Neural progenitor cell (in vitro differentiated cells): ENCODE measurements at regions not wholly inside any gene's neighbourhood (a gene's known extent, or its start where the extent isn't known, plus 50 kb on each side); places are given as distances from the start of the nearest gene placed in this dataset.

ENCODE experiments used
- DNase-seq: peaks from one replicate; pipeline ENCODE4 v3.0.0-alpha.2; 2016; ENCODE audit warnings: low spot score
- H2AFZ ChIP-seq: fragments of 200-600 bp; sonication (generic); replicated peaks from 2 replicates; pipeline ENCODE4 v1.6.1; 2016; ENCODE audit warnings: antibody characterized with exemption
- H3F3A ChIP-seq: fragments of 200-600 bp; sonication (generic); 2 replicates; pipeline ENCODE4 v1.6.1; 2016; ENCODE audit warnings: antibody characterized with exemption, low read depth
- H3K27ac ChIP-seq: fragments of 200-600 bp; sonication (generic); 2 replicates; pipeline ENCODE4 v1.5.1; 2016; ENCODE audit warnings: mild to moderate bottlenecking
- H3K27me3 ChIP-seq: fragments of 200-600 bp; sonication (generic); 2 replicates; pipeline ENCODE4 v1.6.1; 2016; ENCODE audit warnings: mild to moderate bottlenecking, moderate library complexity
- H3K36me3 ChIP-seq: fragments of 200-600 bp; sonication (generic); 2 replicates; pipeline ENCODE4 v1.5.1; 2016
- H3K4me1 ChIP-seq: fragments of 200-600 bp; sonication (generic); 2 replicates; pipeline ENCODE4 v1.6.1; 2016; ENCODE audit warnings: mixed run types
- H3K4me2 ChIP-seq: fragments of 200-600 bp; sonication (generic); 2 replicates; pipeline ENCODE4 v1.6.1; 2016
- H3K4me3 ChIP-seq: fragments of 200-600 bp; sonication (generic); 2 replicates; pipeline ENCODE4 v1.5.1; 2016
- H3K79me2 ChIP-seq: fragments of 200-600 bp; sonication (generic); 2 replicates; pipeline ENCODE4 v1.6.1; 2016; ENCODE audit warnings: low read depth
- H3K9ac ChIP-seq: fragments of 200-600 bp; sonication (generic); 2 replicates; pipeline ENCODE4 v1.6.1; 2016
- H3K9me3 ChIP-seq: fragments of 200-600 bp; sonication (generic); 2 replicates; pipeline ENCODE4 v1.5.1; 2016; ENCODE audit warnings: low read depth
- H4K20me1 ChIP-seq: fragments of 200-600 bp; sonication (generic); 2 replicates; pipeline ENCODE4 v1.6.1; 2016; ENCODE audit warnings: low read depth
- H3K27ac Mint-ChIP-seq: 3 replicates; pipeline ENCODE4 v1.8.0; 2021; ENCODE audit warnings: mixed read lengths
- H3K27me3 Mint-ChIP-seq: 2 replicates; pipeline ENCODE4 v1.8.0; 2022; ENCODE audit warnings: low read depth, mild to moderate bottlenecking, inconsistent platforms, moderate library complexity, mixed read lengths; ENCODE audit not compliant: insufficient read depth
- H3K36me3 Mint-ChIP-seq: 3 replicates; pipeline ENCODE4 v1.8.0; 2021; ENCODE audit warnings: mixed read lengths
- H3K4me1 Mint-ChIP-seq: 3 replicates; pipeline ENCODE4 v1.8.0; 2021; ENCODE audit warnings: mixed read lengths
- H3K4me3 Mint-ChIP-seq: 3 replicates; pipeline ENCODE4 v1.8.0; 2021; ENCODE audit warnings: mild to moderate bottlenecking, moderate library complexity, mixed read lengths
- H3K9me3 Mint-ChIP-seq: 3 replicates; pipeline ENCODE4 v1.8.0; 2020; ENCODE audit warnings: mixed read lengths
- EZH2 ChIP-seq: fragments of 200-600 bp; sonication (generic); IDR thresholded peaks from 2 replicates; pipeline ENCODE4 v1.6.1; 2017; ENCODE audit warnings: antibody characterized with exemption, mild to moderate bottlenecking, moderate library complexity
- EZH2phosphoT487 ChIP-seq: fragments of 200-600 bp; sonication (generic); IDR thresholded peaks from 2 replicates; pipeline ENCODE4 v1.6.1; 2017; ENCODE audit warnings: antibody characterized with exemption
- TF ChIP-seq, protein P1 (sequence below): fragments of 200-600 bp; sonication (generic); IDR thresholded peaks from 2 replicates; pipeline ENCODE4 v1.5.1; 2017; ENCODE audit warnings: antibody characterized with exemption, mild to moderate bottlenecking

GRCh38 chr12:91723191-91723590 is 422.5 kb downstream of the BTG1 start:
- no peak overlapping the region for H3K4me3 ChIP-seq
- TF ChIP-seq, protein P1, sequence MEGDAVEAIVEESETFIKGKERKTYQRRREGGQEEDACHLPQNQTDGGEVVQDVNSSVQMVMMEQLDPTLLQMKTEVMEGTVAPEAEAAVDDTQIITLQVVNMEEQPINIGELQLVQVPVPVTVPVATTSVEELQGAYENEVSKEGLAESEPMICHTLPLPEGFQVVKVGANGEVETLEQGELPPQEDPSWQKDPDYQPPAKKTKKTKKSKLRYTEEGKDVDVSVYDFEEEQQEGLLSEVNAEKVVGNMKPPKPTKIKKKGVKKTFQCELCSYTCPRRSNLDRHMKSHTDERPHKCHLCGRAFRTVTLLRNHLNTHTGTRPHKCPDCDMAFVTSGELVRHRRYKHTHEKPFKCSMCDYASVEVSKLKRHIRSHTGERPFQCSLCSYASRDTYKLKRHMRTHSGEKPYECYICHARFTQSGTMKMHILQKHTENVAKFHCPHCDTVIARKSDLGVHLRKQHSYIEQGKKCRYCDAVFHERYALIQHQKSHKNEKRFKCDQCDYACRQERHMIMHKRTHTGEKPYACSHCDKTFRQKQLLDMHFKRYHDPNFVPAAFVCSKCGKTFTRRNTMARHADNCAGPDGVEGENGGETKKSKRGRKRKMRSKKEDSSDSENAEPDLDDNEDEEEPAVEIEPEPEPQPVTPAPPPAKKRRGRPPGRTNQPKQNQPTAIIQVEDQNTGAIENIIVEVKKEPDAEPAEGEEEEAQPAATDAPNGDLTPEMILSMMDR = no peak
- TF ChIP-seq EZH2 = no peak
- TF ChIP-seq EZH2phosphoT487 = no peak
- no peaks in the 10 kb centered on the region for H3K4me1 ChIP-seq
- H3F3A ChIP-seq = no peaks in the 10 kb centered on the region
- no peaks in the 10 kb centered on the region for H3K9me3 ChIP-seq
- H2AFZ ChIP-seq = no peak overlapping the region
- Mint-ChIP-seq H3K27ac (no peak overlapping the region), H3K9me3 (no peaks in the 10 kb centered on the region), H3K4me3 (no peak overlapping the region), H3K27me3 (no peaks in the 10 kb centered on the region), H3K36me3 (no peaks in the 10 kb centered on the region), H3K4me1 (no peaks in the 10 kb centered on the region)
- no peak overlapping the region for H3K27ac ChIP-seq
- no peak overlapping the region for H3K4me2 ChIP-seq
- DNase-seq = no peak
- H3K36me3 ChIP-seq = no peaks in the 10 kb centered on the region
- H3K79me2 ChIP-seq = no peaks in the 10 kb centered on the region
- H4K20me1 ChIP-seq = no peaks in the 10 kb centered on the region
- no peaks in the 10 kb centered on the region for H3K27me3 ChIP-seq
- no peak overlapping the region for H3K9ac ChIP-seq

DNA sequence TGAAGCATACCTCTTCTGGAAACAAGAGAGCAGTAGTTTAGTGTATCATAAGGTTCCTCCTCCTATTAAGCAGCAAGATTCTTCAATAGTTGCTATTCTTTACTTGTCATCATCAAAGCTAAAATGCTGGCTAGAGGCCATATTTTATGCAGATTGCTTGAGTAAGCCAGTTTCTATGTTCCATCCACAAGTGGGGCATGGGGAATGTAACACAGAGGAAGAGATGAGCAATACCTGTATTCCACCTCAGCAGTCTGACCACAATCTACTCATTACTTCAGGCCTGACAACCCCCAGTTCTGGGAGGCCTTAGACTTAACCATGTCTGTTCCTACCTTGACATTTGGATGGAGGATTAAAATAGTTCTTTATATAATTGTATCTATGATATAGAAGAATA is 423.6 kb downstream of the BTG1 start:
- Mint-ChIP-seq H3K27ac (no peak overlapping the region), H3K36me3 (no peaks in the 10 kb centered on the region), H3K27me3 (no peaks in the 10 kb centered on the region), H3K9me3 (no peaks in the 10 kb centered on the region), H3K4me1 (no peaks in the 10 kb centered on the region), H3K4me3 (no peak overlapping the region)
- H3K9ac ChIP-seq = no peak overlapping the region
- no peak overlapping the region for H2AFZ ChIP-seq
- H3K36me3 ChIP-seq = no peaks in the 10 kb centered on the region
- DNase-seq = no peak
- H3K4me1 ChIP-seq = no peaks in the 10 kb centered on the region
- no peaks in the 10 kb centered on the region for H3F3A ChIP-seq
- H4K20me1 ChIP-seq = no peaks in the 10 kb centered on the region
- no peaks in the 10 kb centered on the region for H3K27me3 ChIP-seq
- H3K27ac ChIP-seq = no peak overlapping the region
- H3K4me3 ChIP-seq = no peak overlapping the region
- no peaks in the 10 kb centered on the region for H3K79me2 ChIP-seq
- TF ChIP-seq EZH2 = no peak
- no peaks in the 10 kb centered on the region for H3K9me3 ChIP-seq
- no peak overlapping the region for H3K4me2 ChIP-seq

DNA sequence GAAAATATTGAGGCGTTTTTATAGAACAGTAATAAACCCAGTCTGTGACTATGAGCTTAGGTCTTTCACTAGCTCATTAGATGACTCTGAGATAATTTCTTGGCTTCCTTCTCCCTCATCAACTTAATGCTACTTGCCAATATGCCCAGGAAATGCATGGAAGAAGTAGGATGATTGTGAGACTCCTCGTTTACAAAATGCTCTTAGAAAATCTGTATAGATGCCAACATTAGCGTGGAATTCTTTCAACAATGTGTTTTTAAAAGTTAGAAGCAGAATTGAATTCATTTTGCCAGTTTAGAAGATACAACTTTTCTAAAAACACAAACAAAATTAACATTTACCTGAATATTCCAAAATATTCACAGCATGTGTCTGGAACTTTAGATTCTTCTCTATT is 424.6 kb downstream of the BTG1 start:
- Histone ChIP-seq H3F3A (no peaks in the 10 kb centered on the region), H3K27ac (no peak overlapping the region), H3K36me3 (no peaks in the 10 kb centered on the region), H3K9ac (no peak overlapping the region), H3K79me2 (no peaks in the 10 kb centered on the region), H4K20me1 (no peaks in the 10 kb centered on the region), H3K9me3 (no peaks in the 10 kb centered on the region), H2AFZ (no peak overlapping the region), H3K4me2 (no peak overlapping the region), H3K4me3 (no peak overlapping the region), H3K27me3 (no peaks in the 10 kb centered on the region), H3K4me1 (no peaks in the 10 kb centered on the region)
- no peak for DNase-seq
- H3K4me1 Mint-ChIP-seq = no peaks in the 10 kb centered on the region
- no peaks in the 10 kb centered on the region for H3K36me3 Mint-ChIP-seq
- TF ChIP-seq EZH2phosphoT487 (no peak), EZH2 (no peak)
- TF ChIP-seq, protein P1 = no peak
- no peaks in the 10 kb centered on the region for H3K9me3 Mint-ChIP-seq
- H3K4me3 Mint-ChIP-seq = no peak overlapping the region
- no peak overlapping the region for H3K27ac Mint-ChIP-seq
- no peaks in the 10 kb centered on the region for H3K27me3 Mint-ChIP-seq

- Mint-ChIP-seq H3K27ac (no peak overlapping the region), H3K9me3 (no peaks in the 10 kb centered on the region), H3K36me3 (no peaks in the 10 kb centered on the region), H3K4me1 (peaks cover 5% of the 10 kb centered on the region), H3K27me3 (no peaks in the 10 kb centered on the region), H3K4me3 (no peak overlapping the region)
- Histone ChIP-seq H3K4me3 (no peak overlapping the region), H3K4me2 (no peak overlapping the region), H3K36me3 (no peaks in the 10 kb centered on the region), H3K79me2 (no peaks in the 10 kb centered on the region), H3K4me1 (no peaks in the 10 kb centered on the region), H3F3A (no peaks in the 10 kb centered on the region), H3K9me3 (no peaks in the 10 kb centered on the region), H4K20me1 (no peaks in the 10 kb centered on the region), H3K9ac (no peak overlapping the region), H3K27ac (no peak overlapping the region), H2AFZ (no peak overlapping the region), H3K27me3 (no peaks in the 10 kb centered on the region)
- DNase-seq = no peak
- TF ChIP-seq EZH2phosphoT487 (no peak), EZH2 (no peak)
- TF ChIP-seq, protein P1 = no peak
Measured at GRCh38 chr12:91718326-91718725, 427.3 kb downstream of the BTG1 start.
